H9 (cell line): ENCODE measurements at regions not wholly inside any gene's neighbourhood (a gene's known extent, or its start where the extent isn't known, plus 50 kb on each side); places are given as distances from the start of the nearest gene placed in this dataset.
"Not testable (repeated sequence)": the region's sequence is repeated elsewhere in the genome, so short reads cannot be mapped to it uniquely, and the experiment has no call there.

Experiments
- DNase-seq: peaks from one replicate; pipeline ENCODE4 v3.0.0-alpha.2; 2017
- H2AFZ ChIP-seq: one replicate; pipeline ENCODE4 v1.6.1; 2013; ENCODE audit warnings: mild to moderate bottlenecking, low read length, control low read depth, moderate library complexity
- H2AK5ac ChIP-seq: 2 replicates; pipeline ENCODE4 v1.6.1; 2013; ENCODE audit warnings: low read length, control low read depth, mixed read lengths; ENCODE audit not compliant: insufficient read length
- H2BK120ac ChIP-seq: one replicate; pipeline ENCODE4 v1.6.1; 2013; ENCODE audit warnings: low read depth, mild to moderate bottlenecking, low read length, control low read depth, inconsistent platforms; ENCODE audit not compliant: poor library complexity, severe bottlenecking
- H2BK12ac ChIP-seq: 2 replicates; pipeline ENCODE4 v1.6.1; 2013; ENCODE audit warnings: low read length, control low read depth, mixed read lengths, low read depth; ENCODE audit not compliant: insufficient read length
- H2BK15ac ChIP-seq: 2 replicates; pipeline ENCODE4 v1.6.1; 2013; ENCODE audit warnings: low read depth, low read length, control low read depth
- H2BK20ac ChIP-seq: one replicate; pipeline ENCODE4 v1.6.1; 2013; ENCODE audit warnings: low read depth, mild to moderate bottlenecking, low read length, control low read depth, inconsistent platforms; ENCODE audit not compliant: poor library complexity, severe bottlenecking
- H2BK5ac ChIP-seq: 2 replicates; pipeline ENCODE4 v1.6.1; 2013; ENCODE audit warnings: low read length, control low read depth, mixed read lengths; ENCODE audit not compliant: insufficient read length
- H3K14ac ChIP-seq: 2 replicates; pipeline ENCODE4 v1.6.1; 2013; ENCODE audit warnings: low read length, control low read depth; ENCODE audit not compliant: insufficient read depth
- H3K18ac ChIP-seq: 2 replicates; pipeline ENCODE4 v1.6.1; 2013; ENCODE audit warnings: low read depth, mild to moderate bottlenecking, mixed read lengths, low read length, control low read depth; ENCODE audit not compliant: insufficient read length
- H3K23ac ChIP-seq: 2 replicates; pipeline ENCODE4 v1.6.1; 2013; ENCODE audit warnings: low read length, control low read depth, mixed read lengths, low read depth; ENCODE audit not compliant: insufficient read length
- H3K23me2 ChIP-seq: 2 replicates; pipeline ENCODE4 v1.6.1; 2013; ENCODE audit warnings: low read depth, mild to moderate bottlenecking, mixed read lengths, low read length, control low read depth; ENCODE audit not compliant: insufficient read length, poor library complexity, severe bottlenecking
- H3K27ac ChIP-seq: 2 replicates; pipeline ENCODE4 v1.5.1; 2013; ENCODE audit warnings: low read length, control low read depth, mixed read lengths, low read depth; ENCODE audit not compliant: insufficient read length
- H3K27me3 ChIP-seq: 2 replicates; pipeline ENCODE4 v1.6.1; 2013; ENCODE audit warnings: low read length, control low read depth, inconsistent platforms; ENCODE audit not compliant: insufficient read depth
- H3K4ac ChIP-seq: 2 replicates; pipeline ENCODE4 v1.6.1; 2013; ENCODE audit warnings: low read depth, mild to moderate bottlenecking, control low read depth, inconsistent platforms, low read length, moderate library complexity
- H3K4me1 ChIP-seq: 2 replicates; pipeline ENCODE4 v1.6.1; 2013; ENCODE audit warnings: low read length, control low read depth, inconsistent platforms; ENCODE audit not compliant: insufficient read depth
- H3K4me2 ChIP-seq: 2 replicates; pipeline ENCODE4 v1.6.1; 2013; ENCODE audit warnings: low read length, control low read depth, mixed read lengths; ENCODE audit not compliant: insufficient read length, insufficient read depth
- H3K56ac ChIP-seq: 2 replicates; pipeline ENCODE4 v1.6.1; 2013; ENCODE audit warnings: low read depth, mild to moderate bottlenecking, mixed read lengths, low read length, control low read depth; ENCODE audit not compliant: insufficient read length
- H3K79me1 ChIP-seq: 2 replicates; pipeline ENCODE4 v1.6.1; 2013; ENCODE audit warnings: low read depth, mild to moderate bottlenecking, moderate library complexity, low read length, control low read depth, inconsistent platforms; ENCODE audit not compliant: insufficient read depth, poor library complexity, severe bottlenecking
- H3K79me2 ChIP-seq: 2 replicates; pipeline ENCODE4 v1.6.1; 2013; ENCODE audit warnings: low read length, control low read depth, inconsistent platforms; ENCODE audit not compliant: insufficient read depth
- H3K9ac ChIP-seq: 2 replicates; pipeline ENCODE4 v1.6.1; 2013; ENCODE audit warnings: low read length, control low read depth, mixed read lengths; ENCODE audit not compliant: insufficient read length; ENCODE audit errors: extremely low read depth
- H3K9me3 ChIP-seq: one replicate; pipeline ENCODE4 v1.6.1; 2013; ENCODE audit warnings: low read depth, low read length, inconsistent platforms; ENCODE audit not compliant: control insufficient read depth
- H3T11ph ChIP-seq: one replicate; pipeline ENCODE4 v1.6.1; 2013; ENCODE audit warnings: mild to moderate bottlenecking, low read length, control low read depth, inconsistent platforms
- H4K20me1 ChIP-seq: one replicate; pipeline ENCODE4 v1.6.1; 2013; ENCODE audit not compliant: control insufficient read depth, insufficient read length, insufficient read depth
- H4K5ac ChIP-seq: 2 replicates; pipeline ENCODE4 v1.6.1; 2013; ENCODE audit warnings: low read depth, mild to moderate bottlenecking, mixed read lengths, low read length, control low read depth; ENCODE audit not compliant: insufficient read length
- H4K8ac ChIP-seq: replicated peaks from 2 replicates; pipeline ENCODE4 v1.6.1; 2013; ENCODE audit warnings: low read length, control low read depth, mixed read lengths, low read depth; ENCODE audit not compliant: insufficient read length
- H4K91ac ChIP-seq: 2 replicates; pipeline ENCODE4 v1.6.1; 2013; ENCODE audit warnings: low read depth, mild to moderate bottlenecking, moderate library complexity, mixed read lengths, low read length, control low read depth; ENCODE audit not compliant: insufficient read length
- H3K27ac Mint-ChIP-seq, 3 experiments: 2 replicates in 2 of 3; 3 replicates in 1 of 3; pipeline ENCODE4 v1.8.0; 2020 to 2021; ENCODE audit warnings: mixed read lengths in 3 of 3, mild to moderate bottlenecking in 1 of 3, moderate library complexity in 1 of 3
- H3K27me3 Mint-ChIP-seq: 2 replicates; pipeline ENCODE4 v1.8.0; 2021; ENCODE audit warnings: low read depth, mild to moderate bottlenecking, moderate library complexity, mixed read lengths
- H3K36me3 Mint-ChIP-seq, 3 experiments: 2 replicates in 2 of 3; 3 replicates in 1 of 3; pipeline ENCODE4 v1.8.0; 2020 to 2021; ENCODE audit warnings: low read depth in 3 of 3, mixed read lengths in 3 of 3; ENCODE audit not compliant: insufficient read depth in 1 of 3
- H3K4me1 Mint-ChIP-seq, 2 experiments: 2 replicates each; pipeline ENCODE4 v1.8.0; 2020; ENCODE audit warnings: mixed read lengths in 2 of 2
- H3K4me3 Mint-ChIP-seq, 2 experiments: 2 replicates in 1 of 2; 3 replicates in 1 of 2; pipeline ENCODE4 v1.8.0; 2020 to 2021; ENCODE audit warnings: mild to moderate bottlenecking in 2 of 2, mixed read lengths in 2 of 2, moderate library complexity in 1 of 2
- H3K9me3 Mint-ChIP-seq, 2 experiments: 2 replicates in 1 of 2; 3 replicates in 1 of 2; pipeline ENCODE4 v1.8.0; 2020; ENCODE audit warnings: mild to moderate bottlenecking in 2 of 2, mixed read lengths in 2 of 2, moderate library complexity in 1 of 2
- WGBS: extraction: QIAGEN DNeasy Blood & Tissue Kit; methylation state at CpG from one replicate; pipeline ENCODE4 v1.1.7; 2013; ENCODE audit warnings: missing lambda C conversion rate, low lambda C conversion rate, mixed read lengths; ENCODE audit not compliant: insufficient read length; ENCODE audit errors: extremely low coverage; 5-methylcytosine and 5-hydroxymethylcytosine counted together
- TF ChIP-seq, protein P1 (sequence below): fragments of 200-600 bp; sonication (generic); conservative IDR thresholded peaks from 3 replicates; pipeline ENCODE4 v1.8.0; 2021; ENCODE audit warnings: antibody characterized with exemption, mild to moderate bottlenecking

DNA sequence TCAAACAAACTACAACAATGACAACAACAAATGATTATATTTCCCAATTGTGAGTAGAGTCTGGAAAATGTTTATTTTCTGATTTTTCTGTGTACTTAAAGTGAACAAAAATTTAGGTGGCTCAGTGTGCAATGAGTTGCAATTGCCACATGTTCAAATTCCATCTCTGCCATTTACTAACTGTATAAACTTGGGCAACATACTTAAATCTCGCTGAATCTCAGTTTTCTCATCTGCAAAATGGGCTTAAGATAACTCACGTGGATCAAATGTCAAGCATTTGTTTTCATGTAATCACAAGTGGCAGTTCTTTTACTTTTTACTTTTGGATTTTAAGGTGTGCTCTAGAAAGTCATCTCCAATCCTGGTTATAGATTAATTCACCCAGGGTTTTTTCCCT, 416.8 kb upstream of the HNRNPA3 start:
- H3K18ac ChIP-seq, result no peak overlapping the region
- Mint-ChIP-seq H3K4me1 (peaks cover 0 to 2% of the 10 kb centered on the region in 2 experiments; a peak in 2 of 4 replicates), H3K4me3 (no peak overlapping the region), H3K9me3 (peaks cover 14 to 17% of the 10 kb centered on the region in 2 experiments), H3K27me3 (peaks cover 2% of the 10 kb centered on the region; the same call in 1 of the 2 replicates), H3K36me3 (peaks cover 6 to 12% (median 10%) of the 10 kb centered on the region in 3 experiments), H3K27ac (no peak overlapping the region)
- no peaks in the 10 kb centered on the region for H3K9me3 ChIP-seq
- no peak overlapping the region for H3K9ac ChIP-seq
- H3K23me2 ChIP-seq, result no peaks in the 10 kb centered on the region
- no peaks in the 10 kb centered on the region for H4K20me1 ChIP-seq
- H3K79me2 ChIP-seq, result no peaks in the 10 kb centered on the region
- no peak overlapping the region for H4K91ac ChIP-seq
- no peak overlapping the region for H3K14ac ChIP-seq
- no peak overlapping the region for H3K27ac ChIP-seq
- H3T11ph ChIP-seq, result no peak overlapping the region
- H2AFZ ChIP-seq, result no peak overlapping the region
- no CpG with 5 or more reads among the region's 2 CpGs for WGBS
- H3K4ac ChIP-seq, result no peak overlapping the region
- no peak overlapping the region for H3K56ac ChIP-seq
- no peak overlapping the region for H4K5ac ChIP-seq
- no peak overlapping the region for H2AK5ac ChIP-seq
- TF ChIP-seq, protein P1, sequence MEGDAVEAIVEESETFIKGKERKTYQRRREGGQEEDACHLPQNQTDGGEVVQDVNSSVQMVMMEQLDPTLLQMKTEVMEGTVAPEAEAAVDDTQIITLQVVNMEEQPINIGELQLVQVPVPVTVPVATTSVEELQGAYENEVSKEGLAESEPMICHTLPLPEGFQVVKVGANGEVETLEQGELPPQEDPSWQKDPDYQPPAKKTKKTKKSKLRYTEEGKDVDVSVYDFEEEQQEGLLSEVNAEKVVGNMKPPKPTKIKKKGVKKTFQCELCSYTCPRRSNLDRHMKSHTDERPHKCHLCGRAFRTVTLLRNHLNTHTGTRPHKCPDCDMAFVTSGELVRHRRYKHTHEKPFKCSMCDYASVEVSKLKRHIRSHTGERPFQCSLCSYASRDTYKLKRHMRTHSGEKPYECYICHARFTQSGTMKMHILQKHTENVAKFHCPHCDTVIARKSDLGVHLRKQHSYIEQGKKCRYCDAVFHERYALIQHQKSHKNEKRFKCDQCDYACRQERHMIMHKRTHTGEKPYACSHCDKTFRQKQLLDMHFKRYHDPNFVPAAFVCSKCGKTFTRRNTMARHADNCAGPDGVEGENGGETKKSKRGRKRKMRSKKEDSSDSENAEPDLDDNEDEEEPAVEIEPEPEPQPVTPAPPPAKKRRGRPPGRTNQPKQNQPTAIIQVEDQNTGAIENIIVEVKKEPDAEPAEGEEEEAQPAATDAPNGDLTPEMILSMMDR, result no peak
- no peaks in the 10 kb centered on the region for H3K79me1 ChIP-seq
- H3K23ac ChIP-seq, result no peak overlapping the region
- no peak overlapping the region for H2BK12ac ChIP-seq
- H2BK15ac ChIP-seq, result no peak overlapping the region
- H4K8ac ChIP-seq, result no peak overlapping the region
- H3K4me2 ChIP-seq, result no peak overlapping the region
- H2BK120ac ChIP-seq, result no peak overlapping the region
- H3K27me3 ChIP-seq, result no peaks in the 10 kb centered on the region
- H2BK5ac ChIP-seq, result no peak overlapping the region
- no peak overlapping the region for H2BK20ac ChIP-seq
- DNase-seq, result no peak
- H3K4me1 ChIP-seq, result no peaks in the 10 kb centered on the region

DNA sequence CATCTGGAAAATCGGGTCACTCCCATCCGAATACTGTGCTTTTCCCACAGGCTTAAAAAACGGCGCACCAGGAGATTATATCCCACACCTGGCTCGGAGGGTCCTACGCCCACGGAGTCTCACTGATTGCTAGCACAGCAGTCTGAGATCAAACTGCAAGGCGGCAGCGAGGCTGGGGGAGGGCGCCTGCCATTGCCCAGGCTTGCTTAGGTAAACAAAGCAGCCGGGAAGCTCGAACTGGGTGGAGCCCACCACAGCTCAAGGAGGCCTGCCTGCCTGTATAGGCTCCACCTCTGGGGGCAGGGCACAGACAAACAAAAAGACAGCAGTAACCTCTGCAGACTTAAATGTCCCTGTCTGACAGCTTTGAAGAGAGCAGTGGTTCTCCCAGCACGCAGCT, 415.9 kb upstream of the HNRNPA3 start:
- H3K4me1 ChIP-seq, DNase-seq, H3K79me2 ChIP-seq, H4K20me1 ChIP-seq, H3K23ac ChIP-seq, H3K9ac ChIP-seq, H2BK20ac ChIP-seq, H3K27me3 ChIP-seq, H2AFZ ChIP-seq, H3K4ac ChIP-seq, H2BK5ac ChIP-seq, H3K9me3 ChIP-seq, H3K27me3 Mint-ChIP-seq, H2BK120ac ChIP-seq, H2BK12ac ChIP-seq, H3K18ac ChIP-seq, H3K23me2 ChIP-seq, H3K27ac Mint-ChIP-seq, H3K4me3 Mint-ChIP-seq, H4K8ac ChIP-seq, H3T11ph ChIP-seq, H3K14ac ChIP-seq, H2BK15ac ChIP-seq, H3K79me1 ChIP-seq, H3K4me1 Mint-ChIP-seq, H4K5ac ChIP-seq, H3K4me2 ChIP-seq, H3K56ac ChIP-seq, H3K27ac ChIP-seq, H2AK5ac ChIP-seq, H4K91ac ChIP-seq: not testable (repeated sequence)
- Mint-ChIP-seq H3K9me3 (peaks cover 13 to 14% of the 10 kb centered on the region in 2 experiments), H3K36me3 (peaks cover 0 to 12% (median 10%) of the 10 kb centered on the region in 3 experiments)
- no CpG with 5 or more reads among the region's 13 CpGs for WGBS
